PC-3 (cell line): ENCODE measurements at regions not wholly inside any gene's neighbourhood (a gene's known extent, or its start where the extent isn't known, plus 50 kb on each side); places are given as distances from the start of the nearest gene placed in this dataset.

Experiments used
- ATAC-seq: fragments of 200-7000 bp; cut with Tn5 transposase; 2 replicates; pipeline ENCODE4 v1.9.1; 2020; ENCODE audit warnings: mild to moderate bottlenecking, moderate library complexity
- BruUV-seq: library from RNA; stranded (reverse); fragments of 400-500 nt; replicated peaks from 2 replicates; lab custom pipeline; 2021; lab: Mats Ljungman, UMichigan
- CTCF ChIA-PET: fragments of 300-600 bp; sonication (Branson Sonifier 250); formaldehyde crosslinking; loops from one replicate; lab custom pipeline; 2022; ENCODE audit warnings: antibody characterized with exemption; lab: Charles Lee
- POLR2A ChIA-PET: fragments of 300-600 bp; sonication (Branson Sonifier 250); formaldehyde crosslinking; loops from one replicate; lab custom pipeline; 2022; ENCODE audit warnings: antibody characterized with exemption; ENCODE audit not compliant: unreplicated experiment; lab: Charles Lee
- DNase-seq: peaks from one replicate; pipeline ENCODE4 v3.0.0-alpha.2; 2015
- H2AFZ ChIP-seq: fragments of 300-600 bp; sonication (generic); 2 replicates; pipeline ENCODE4 v1.6.0; 2016; ENCODE audit warnings: antibody characterized with exemption, low read length
- H3F3A ChIP-seq: fragments of 300-600 bp; sonication (generic); one replicate; pipeline ENCODE4 v1.6.0; 2017; ENCODE audit warnings: antibody characterized with exemption, low read length, control low read depth, mild to moderate bottlenecking; ENCODE audit not compliant: unreplicated experiment
- H3K27ac ChIP-seq: fragments of 300-600 bp; sonication (generic); 2 replicates; pipeline ENCODE4 v1.5.1; 2016; ENCODE audit warnings: mild to moderate bottlenecking, low read length
- H3K27me3 ChIP-seq: fragments of 300-600 bp; sonication (generic); 2 replicates; pipeline ENCODE4 v1.6.1; 2016; ENCODE audit warnings: low read length, mixed read lengths
- H3K36me3 ChIP-seq: fragments of 300-600 bp; sonication (generic); 2 replicates; pipeline ENCODE4 v1.6.1; 2016; ENCODE audit warnings: low read depth, mixed run types, low read length, mixed read lengths
- H3K4me1 ChIP-seq: fragments of 300-600 bp; sonication (generic); 2 replicates; pipeline ENCODE4 v1.5.1; 2016; ENCODE audit warnings: low read length; ENCODE audit not compliant: insufficient read depth
- H3K4me2 ChIP-seq: fragments of 300-600 bp; sonication (generic); 2 replicates; pipeline ENCODE4 v1.6.0; 2016; ENCODE audit warnings: low read length
- H3K4me3 ChIP-seq: fragments of 300-600 bp; sonication (generic); 2 replicates; pipeline ENCODE4 v1.5.1; 2016; ENCODE audit warnings: mild to moderate bottlenecking, low read length, mixed read lengths
- H3K79me2 ChIP-seq: fragments of 300-600 bp; sonication (generic); 2 replicates; pipeline ENCODE4 v1.6.1; 2017; ENCODE audit warnings: low read length, mixed read lengths
- H3K9ac ChIP-seq: fragments of 300-600 bp; sonication (generic); 2 replicates; pipeline ENCODE4 v1.6.0; 2016; ENCODE audit warnings: mild to moderate bottlenecking, low read length
- H3K9me2 ChIP-seq: fragments of 300-600 bp; sonication (generic); replicated peaks from 2 replicates; pipeline ENCODE4 v1.6.1; 2016; ENCODE audit warnings: mixed run types, low read length, mixed read lengths
- H3K9me3 ChIP-seq: fragments of 300-600 bp; sonication (generic); 2 replicates; pipeline ENCODE4 v1.6.1; 2016; ENCODE audit warnings: low read length, mixed read lengths
- H4K20me1 ChIP-seq: fragments of 300-600 bp; sonication (generic); 2 replicates; pipeline ENCODE4 v1.6.1; 2016; ENCODE audit warnings: low read length, mixed read lengths
- CTCF ChIP-seq: fragments of 300-600 bp; sonication (generic); conservative IDR thresholded peaks from 2 replicates; pipeline ENCODE4 v1.5.1; 2017; ENCODE audit warnings: antibody characterized with exemption, low read depth, mild to moderate bottlenecking, low read length
- EZH2 ChIP-seq: fragments of 300-600 bp; sonication (generic); IDR thresholded peaks from one replicate; pipeline ENCODE4 v1.6.1; 2017; ENCODE audit warnings: antibody characterized with exemption, mild to moderate bottlenecking, low read length; ENCODE audit not compliant: unreplicated experiment
- EZH2phosphoT487 ChIP-seq: fragments of 300-600 bp; sonication (generic); IDR thresholded peaks from 2 replicates; pipeline ENCODE4 v1.6.1; 2018; ENCODE audit warnings: mild to moderate bottlenecking, antibody characterized with exemption, low read length, borderline replicate concordance
- intact Hi-C: fragments of 100-400 bp; cut with micrococcal nuclease; formaldehyde crosslinking; loops from 2 replicates; pipeline ENCODE4 v1.9.0; 2023

- no peak overlapping the region for H3K4me3 ChIP-seq
- no TSS peak for BruUV-seq
- ChIA-PET CTCF (no interaction called here), POLR2A (no interaction called here)
- no peaks in the 10 kb centered on the region for H3K9me2 ChIP-seq
- H3K9ac ChIP-seq, result no peak overlapping the region
- no peaks in the 10 kb centered on the region for H3K36me3 ChIP-seq
- no peak overlapping the region for H3K27ac ChIP-seq
- ATAC-seq (no peak), DNase-seq (no peak)
- no peak for TF ChIP-seq EZH2phosphoT487
- no peak for TF ChIP-seq EZH2
- no peak for TF ChIP-seq CTCF
- no peak overlapping the region for H3K4me2 ChIP-seq
- H2AFZ ChIP-seq, result no peak overlapping the region
- no peaks in the 10 kb centered on the region for H3K4me1 ChIP-seq
- peaks cover 3% of the 10 kb centered on the region; the same call in 1 of the 2 replicates for H3K27me3 ChIP-seq
- no peaks in the 10 kb centered on the region for H4K20me1 ChIP-seq
- intact Hi-C loops, result no loop called here
- no peaks in the 10 kb centered on the region for H3K9me3 ChIP-seq
- no peaks in the 10 kb centered on the region for H3F3A ChIP-seq
- H3K79me2 ChIP-seq, result no peaks in the 10 kb centered on the region
Observed at GRCh38 chr2:204265681-204266181, 279.5 kb upstream of the PARD3B start.

DNA sequence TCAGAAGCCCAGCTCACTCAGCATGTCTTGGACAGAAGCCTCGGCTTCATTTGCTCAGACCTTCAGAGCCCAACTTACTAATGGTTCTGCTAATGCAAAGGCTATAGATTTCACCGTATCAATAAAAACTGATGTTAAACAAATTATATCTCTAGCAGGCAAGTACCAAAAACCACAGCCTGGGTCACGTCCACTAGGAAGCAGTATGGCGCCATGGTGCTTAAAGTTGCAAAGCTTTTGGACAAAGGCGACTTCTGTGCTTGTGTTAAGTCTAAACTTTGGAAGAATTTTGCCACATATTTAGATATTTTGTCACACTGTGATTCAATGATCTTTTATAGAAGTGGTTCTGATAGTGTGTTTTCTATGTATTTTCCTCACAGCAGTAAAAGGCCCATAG is 276.8 kb upstream of the PARD3B start:
- Histone ChIP-seq H3K4me3 (no peak overlapping the region), H3K27ac (no peak overlapping the region), H3K9ac (no peak overlapping the region), H3F3A (no peaks in the 10 kb centered on the region), H3K79me2 (no peaks in the 10 kb centered on the region), H2AFZ (no peak overlapping the region), H3K27me3 (peaks cover 3% of the 10 kb centered on the region; the same call in 1 of the 2 replicates), H3K9me3 (0 out of 2 replicates have a peak, but pooled peaks cover 4% of the 10 kb centered on the region), H3K4me1 (no peaks in the 10 kb centered on the region), H4K20me1 (no peaks in the 10 kb centered on the region), H3K9me2 (no peaks in the 10 kb centered on the region), H3K4me2 (no peak overlapping the region), H3K36me3 (no peaks in the 10 kb centered on the region)
- TF ChIP-seq CTCF (peak; percentile 40), EZH2phosphoT487 (no peak)
- DNase-seq (no peak), ATAC-seq (no peak)
- POLR2A ChIA-PET, result no interaction called here
- CTCF ChIA-PET, result no interaction called here
- no TSS peak for BruUV-seq
- intact Hi-C loops, result no loop called here

DNA sequence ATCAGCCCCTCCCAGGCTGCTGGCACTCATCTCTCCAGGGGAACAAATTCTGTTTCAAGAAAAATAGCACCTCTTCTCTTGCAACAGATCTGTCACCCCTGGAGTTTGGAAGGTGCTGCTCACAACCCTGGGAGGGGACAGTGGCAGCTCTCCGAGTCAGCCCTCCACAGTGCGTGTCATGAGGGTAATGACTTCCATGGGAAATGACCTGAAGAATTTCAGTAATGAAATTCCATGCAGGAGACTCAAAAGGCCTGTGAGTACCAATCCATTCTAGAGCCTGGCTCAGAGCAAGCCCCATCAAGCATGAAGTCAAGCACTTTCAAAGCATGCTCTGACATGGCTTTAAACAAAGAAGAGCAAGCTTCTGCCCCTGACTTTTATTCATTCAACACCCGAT is 276.3 kb upstream of the PARD3B start:
- intact Hi-C loops, result no loop called here
- Histone ChIP-seq H3K79me2 (no peaks in the 10 kb centered on the region), H3K9ac (no peak overlapping the region), H3K4me2 (no peak overlapping the region), H2AFZ (no peak overlapping the region), H3K9me3 (0 out of 2 replicates have a peak, but pooled peaks cover 4% of the 10 kb centered on the region), H4K20me1 (no peaks in the 10 kb centered on the region), H3K27me3 (peaks cover 3% of the 10 kb centered on the region; the same call in 1 of the 2 replicates), H3K4me1 (no peaks in the 10 kb centered on the region), H3K36me3 (no peaks in the 10 kb centered on the region), H3K4me3 (no peak overlapping the region), H3K9me2 (no peaks in the 10 kb centered on the region), H3F3A (no peaks in the 10 kb centered on the region), H3K27ac (no peak overlapping the region)
- TF ChIP-seq EZH2phosphoT487 (no peak), CTCF (no peak), EZH2 (no peak)
- DNase-seq (no peak), ATAC-seq (no peak)
- no TSS peak for BruUV-seq
- CTCF ChIA-PET, result no interaction called here
- POLR2A ChIA-PET, result no interaction called here
